ENCODE measurements at regions not wholly inside any gene's neighbourhood (a gene's known extent, or its start where the extent isn't known, plus 50 kb on each side); places are given as distances from the start of the nearest gene placed in this dataset.

- intact Hi-C loops (cut with micrococcal nuclease) = no loop called here
Measured at GRCh38 chr6:97563529-97563928, 280.5 kb upstream of the MMS22L start.

GRCh38 chr6:97572943-97573342 lies 289.9 kb upstream of the MMS22L start:
- intact Hi-C loops (cut with micrococcal nuclease) = no loop called here

- intact Hi-C loops (cut with micrococcal nuclease) = no loop called here
Measured at GRCh38 chr6:97586344-97586743, 303.3 kb upstream of the MMS22L start.

- intact Hi-C loops (cut with micrococcal nuclease) = no loop called here
Measured at GRCh38 chr6:97591955-97592354, 308.9 kb upstream of the MMS22L start.

GRCh38 chr6:97594844-97595243 lies 311.8 kb upstream of the MMS22L start:
- intact Hi-C loops (cut with micrococcal nuclease) = no loop called here

DNA sequence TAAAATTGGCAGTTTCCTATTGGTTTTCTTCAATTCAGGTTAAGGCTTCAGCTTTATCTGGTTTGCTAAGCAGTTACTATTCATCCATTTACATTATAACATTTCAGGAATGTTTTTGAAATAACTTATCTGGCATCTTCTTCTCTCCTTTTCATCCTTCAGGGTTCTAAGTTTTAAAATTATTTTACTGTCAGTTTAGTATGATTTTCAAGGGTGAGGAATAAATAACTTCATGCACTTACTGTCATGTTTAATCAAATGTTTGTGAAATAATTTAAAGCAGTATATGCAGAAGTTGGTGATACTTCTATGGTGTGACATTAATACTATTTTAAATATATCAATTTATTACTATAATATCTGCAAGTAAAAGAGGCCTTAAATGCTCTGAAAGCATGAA lies 338.1 kb upstream of the MMS22L start:
- intact Hi-C loops (cut with micrococcal nuclease) = no loop called here

- intact Hi-C loops (cut with micrococcal nuclease) = no loop called here
Measured at GRCh38 chr6:97626671-97627441, 343.8 kb upstream of the MMS22L start.

DNA sequence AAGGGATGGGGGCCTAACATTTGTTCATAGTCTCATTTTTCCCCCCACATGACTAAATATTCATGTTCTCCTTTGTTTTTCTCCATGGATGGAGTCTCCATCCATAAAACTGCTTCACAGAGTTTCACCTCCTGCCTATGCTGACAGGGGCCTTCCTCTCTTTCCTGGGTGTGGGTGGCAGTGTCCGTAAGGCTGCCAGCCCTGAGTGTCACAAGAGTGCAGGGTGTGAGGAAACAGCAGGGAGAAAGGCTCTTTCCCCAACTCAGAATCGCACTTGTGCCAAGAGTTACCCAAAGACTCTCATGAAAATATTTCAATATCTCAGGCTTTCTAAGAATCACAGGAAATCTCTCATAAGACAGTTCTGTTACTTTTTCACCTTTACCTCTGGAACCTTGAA lies 346.2 kb upstream of the MMS22L start:
- intact Hi-C loops (cut with micrococcal nuclease) = no loop called here

- intact Hi-C loops (cut with micrococcal nuclease) = no loop called here
Measured at GRCh38 chr6:97630604-97631003, 347.6 kb upstream of the MMS22L start.

GRCh38 chr6:97632341-97632740 lies 349.3 kb upstream of the MMS22L start:
- intact Hi-C loops (cut with micrococcal nuclease) = no loop called here

- intact Hi-C loops (cut with micrococcal nuclease) = no loop called here
Measured at GRCh38 chr6:97639702-97640101, 356.7 kb upstream of the MMS22L start.

GRCh38 chr6:97644353-97644752 lies 361.3 kb upstream of the MMS22L start:
- intact Hi-C loops (cut with micrococcal nuclease) = no loop called here

GRCh38 chr6:97645757-97646156 lies 362.7 kb upstream of the MMS22L start:
- intact Hi-C loops (cut with micrococcal nuclease) = no loop called here

DNA sequence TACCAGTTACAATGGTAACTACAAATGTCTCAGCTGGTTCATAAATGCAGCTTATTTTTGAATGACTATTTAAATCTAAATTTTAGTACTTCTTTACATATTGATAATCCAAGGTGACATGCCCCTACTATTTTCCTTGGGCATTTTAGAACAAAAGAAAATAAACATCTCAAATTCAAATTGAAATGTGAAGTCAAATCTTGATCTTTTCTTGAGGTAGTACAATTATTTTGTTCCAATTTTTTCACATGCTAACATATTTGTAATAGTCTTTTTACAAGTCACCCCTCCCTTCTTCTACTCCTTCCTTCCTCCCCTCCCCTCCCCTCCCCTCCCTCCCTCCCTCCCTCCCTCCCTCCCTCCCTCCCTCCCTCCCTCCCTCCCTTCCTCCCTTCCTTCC lies 370.1 kb upstream of the MMS22L start:
- intact Hi-C loops (cut with micrococcal nuclease) = no loop called here

DNA sequence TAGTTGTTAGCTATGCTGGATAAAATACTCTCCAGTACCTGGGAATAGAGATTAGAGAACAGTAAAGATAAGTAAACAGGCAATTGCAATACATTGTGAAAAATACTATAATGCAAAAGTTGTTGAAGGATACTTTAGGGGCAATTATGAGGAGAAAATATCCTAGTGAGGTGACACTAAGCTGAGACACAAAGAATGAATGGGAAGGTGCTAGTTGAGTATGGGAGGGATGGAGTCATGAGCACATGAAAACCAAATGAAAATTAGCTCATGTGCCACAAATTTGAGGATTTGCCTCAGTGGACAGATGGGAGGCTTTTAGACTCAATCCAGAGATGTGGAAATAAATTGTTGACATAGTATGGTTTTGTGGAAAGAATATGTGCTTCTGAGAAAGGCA lies 370.5 kb upstream of the MMS22L start:
- intact Hi-C loops (cut with micrococcal nuclease) = no loop called here

- intact Hi-C loops (cut with micrococcal nuclease) = no loop called here
Measured at GRCh38 chr6:97654674-97655073, 371.7 kb upstream of the MMS22L start.

DNA sequence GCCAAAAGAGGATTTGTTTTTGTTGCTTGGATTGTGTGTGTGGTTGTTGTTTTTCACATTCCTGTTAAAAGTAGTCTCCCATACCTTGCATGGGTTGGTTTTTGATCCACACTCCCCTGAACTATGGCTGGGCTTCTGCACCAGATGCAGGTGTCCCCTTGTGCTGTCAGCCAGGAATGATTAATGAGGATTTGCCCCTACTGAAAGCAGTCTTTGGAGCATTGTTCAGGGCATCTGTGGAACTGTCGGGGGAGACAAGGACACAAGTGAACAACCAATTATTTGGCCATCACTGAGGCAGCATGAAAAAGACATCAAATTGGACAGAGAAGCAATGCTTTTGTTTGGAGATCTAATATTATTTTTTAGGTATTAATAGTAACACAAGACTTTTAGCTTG lies 373.2 kb upstream of the MMS22L start:
- intact Hi-C loops (cut with micrococcal nuclease) = no loop called here

GRCh38 chr6:97656706-97657350 lies 373.8 kb upstream of the MMS22L start:
- intact Hi-C loops (cut with micrococcal nuclease) = no loop called here

- intact Hi-C loops (cut with micrococcal nuclease) = no loop called here
Measured at GRCh38 chr6:97658090-97658489, 375.1 kb upstream of the MMS22L start.

GRCh38 chr6:97663252-97663651 lies 380.2 kb upstream of the MMS22L start:
- intact Hi-C loops (cut with micrococcal nuclease) = no loop called here

DNA sequence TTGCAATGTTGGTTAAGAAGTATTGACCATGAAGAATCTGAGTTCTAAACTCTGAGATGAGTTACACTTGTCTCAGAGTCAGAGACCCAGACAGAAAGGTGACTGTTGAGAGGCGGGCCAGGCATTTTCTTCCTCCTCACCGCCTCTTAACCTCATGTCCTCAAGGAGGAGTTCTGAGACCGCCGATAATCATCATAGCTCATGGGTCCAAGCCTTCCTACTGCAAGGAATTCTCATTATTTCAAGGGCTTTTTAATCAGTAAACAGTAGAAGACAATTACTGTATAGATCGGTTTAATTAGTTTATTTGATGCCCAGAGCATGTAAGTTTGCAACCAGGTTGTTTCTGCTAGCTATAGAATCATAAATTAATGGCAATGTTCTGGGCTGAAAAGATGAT lies 382.4 kb upstream of the MMS22L start:
- intact Hi-C loops (cut with micrococcal nuclease) = no loop called here

GRCh38 chr6:97666889-97667288 lies 383.9 kb upstream of the MMS22L start:
- intact Hi-C loops (cut with micrococcal nuclease) = no loop called here

GRCh38 chr6:97668716-97669115 lies 385.7 kb upstream of the MMS22L start:
- intact Hi-C loops (cut with micrococcal nuclease) = no loop called here

Data from T-helper 1 cell treated with Interleukin-12 subunit alpha and Interleukin-12 subunit beta and Interleukin-4 antibody, amounts not matched to agents 30 ng/mL and 1 ng/mL, for 36 hours (primary cell).